Activated naive CD4-positive, alpha-beta T cell treated with anti-CD3 and anti-CD28 coated beads, Interleukin-2, amount 50 U/mL, for 72 hours (primary cell): ENCODE measurements at regions not wholly inside any gene's neighbourhood (a gene's known extent, or its start where the extent isn't known, plus 50 kb on each side); places are given as distances from the start of the nearest gene placed in this dataset.

Experiments used
- ATAC-seq, 2 donors: fragments of 150-1000 bp; cut with Tn5 transposase; 2 replicates each; pipeline ENCODE4 v1.10.0; 2021; ENCODE audit warnings: mild to moderate bottlenecking in 2 of 2, moderate library complexity in 2 of 2
- DNase-seq, 2 donors: peaks; one replicate each; pipeline ENCODE4 v3.0.0; 2021 to 2022; ENCODE audit warnings: low spot score in 2 of 2
- H3K27ac Mint-ChIP-seq, 2 donors: one replicate each; pipeline ENCODE4 v1.8.0; 2022; ENCODE audit warnings: mild to moderate bottlenecking in 2 of 2, mixed read lengths in 2 of 2
- H3K36me3 Mint-ChIP-seq, 2 donors: one replicate each; pipeline ENCODE4 v1.8.0; 2022; ENCODE audit warnings: mixed read lengths in 2 of 2
- H3K9me3 Mint-ChIP-seq, 2 donors: one replicate each; pipeline ENCODE4 v1.8.0; 2022; ENCODE audit warnings: mixed read lengths in 2 of 2

DNA sequence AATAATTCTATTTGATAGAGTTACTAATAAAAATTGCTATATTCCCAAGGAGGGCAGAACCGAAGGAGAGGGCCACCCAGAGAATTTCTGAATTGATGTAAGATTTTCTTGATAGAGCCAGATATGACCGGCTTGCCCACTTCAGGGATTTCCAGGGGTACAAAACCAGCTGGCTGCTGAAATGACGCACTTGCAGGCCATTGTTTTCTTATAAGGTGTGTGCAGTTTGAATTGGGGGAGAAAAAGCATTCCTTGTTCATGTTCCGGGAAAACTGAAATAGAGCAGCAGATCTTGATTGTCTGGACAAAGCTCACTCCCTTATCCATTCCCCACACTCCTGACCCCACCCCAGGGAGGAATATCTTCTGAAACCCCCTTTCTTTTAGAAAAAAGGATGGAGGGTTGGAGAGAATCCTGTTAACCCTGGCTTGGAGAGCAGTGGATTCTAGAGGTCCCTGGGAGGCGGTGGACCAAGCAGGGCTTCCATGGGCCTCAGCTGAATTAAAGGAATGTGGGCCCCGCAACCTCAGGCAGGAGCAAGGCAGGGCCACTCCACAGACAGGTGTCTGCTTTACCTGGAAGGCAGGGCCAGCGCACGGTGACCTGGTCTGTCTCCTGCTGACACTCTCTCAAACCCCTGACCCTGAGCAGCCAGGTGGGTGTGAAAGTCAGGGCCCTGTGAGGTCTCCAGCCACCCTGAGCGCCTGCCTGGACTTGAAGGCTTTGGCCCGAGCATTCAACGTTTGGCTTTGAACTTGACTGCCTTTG lies 96.4 kb downstream of the TMEM170B start:
- Mint-ChIP-seq H3K27ac (no peak overlapping the region), H3K36me3 (no peaks in the 10 kb centered on the region), H3K9me3 (no peaks in the 10 kb centered on the region)
- DNase-seq (no peak), ATAC-seq (no peak)

DNA sequence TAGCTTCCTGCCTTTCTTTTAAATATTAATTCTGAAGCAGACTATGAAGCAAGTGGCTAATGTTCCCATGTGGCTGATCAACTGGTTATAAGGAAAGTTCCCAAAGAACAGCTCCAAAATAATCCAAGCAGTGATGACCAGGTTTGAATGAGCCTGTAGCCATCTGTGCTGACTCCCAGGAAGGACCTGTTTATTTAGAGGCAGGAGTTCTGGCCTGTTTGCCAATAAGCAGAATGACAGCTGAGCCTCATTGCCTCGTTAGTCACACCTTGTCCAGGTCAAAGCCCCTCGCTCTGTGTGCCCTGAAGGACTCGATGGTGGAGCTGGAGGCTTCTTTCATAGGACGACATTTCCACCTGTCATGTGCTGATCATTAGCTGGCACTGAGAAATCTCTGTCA lies 97.4 kb downstream of the TMEM170B start:
- DNase-seq (no peak), ATAC-seq (no peak)
- H3K27ac Mint-ChIP-seq: no peak overlapping the region
- H3K36me3 Mint-ChIP-seq: no peaks in the 10 kb centered on the region
- H3K9me3 Mint-ChIP-seq: no peaks in the 10 kb centered on the region

DNA sequence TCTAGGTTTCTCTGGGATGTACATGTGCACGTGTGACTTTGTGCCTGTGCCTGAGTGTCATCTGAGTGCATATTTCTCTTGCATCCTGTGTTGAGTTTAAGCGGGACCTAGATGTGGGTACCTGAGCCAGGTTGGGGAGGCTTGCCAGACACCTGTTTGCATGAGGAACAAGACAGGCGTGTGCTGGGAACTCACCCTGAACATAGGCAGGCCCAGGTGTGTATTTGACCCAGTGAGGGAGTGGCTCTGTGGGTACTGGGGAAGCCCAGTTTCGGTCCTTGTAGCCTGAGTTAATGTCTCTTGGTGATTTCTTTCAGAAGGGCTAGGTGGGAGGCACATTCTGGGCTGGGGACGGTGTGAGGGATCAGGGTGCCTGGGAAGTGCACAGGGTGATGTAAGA lies 98.6 kb downstream of the TMEM170B start:
- Mint-ChIP-seq H3K27ac (no peak overlapping the region), H3K36me3 (no peaks in the 10 kb centered on the region), H3K9me3 (no peaks in the 10 kb centered on the region)
- DNase-seq: no peak
- ATAC-seq: no peak

- no peaks in the 10 kb centered on the region for H3K9me3 Mint-ChIP-seq
- H3K36me3 Mint-ChIP-seq: no peaks in the 10 kb centered on the region
- no peak for DNase-seq
- no peak overlapping the region for H3K27ac Mint-ChIP-seq
- ATAC-seq: no peak
These were observed 99.7 kb downstream of the TMEM170B start for GRCh38 chr6:11637266-11637665.

DNA sequence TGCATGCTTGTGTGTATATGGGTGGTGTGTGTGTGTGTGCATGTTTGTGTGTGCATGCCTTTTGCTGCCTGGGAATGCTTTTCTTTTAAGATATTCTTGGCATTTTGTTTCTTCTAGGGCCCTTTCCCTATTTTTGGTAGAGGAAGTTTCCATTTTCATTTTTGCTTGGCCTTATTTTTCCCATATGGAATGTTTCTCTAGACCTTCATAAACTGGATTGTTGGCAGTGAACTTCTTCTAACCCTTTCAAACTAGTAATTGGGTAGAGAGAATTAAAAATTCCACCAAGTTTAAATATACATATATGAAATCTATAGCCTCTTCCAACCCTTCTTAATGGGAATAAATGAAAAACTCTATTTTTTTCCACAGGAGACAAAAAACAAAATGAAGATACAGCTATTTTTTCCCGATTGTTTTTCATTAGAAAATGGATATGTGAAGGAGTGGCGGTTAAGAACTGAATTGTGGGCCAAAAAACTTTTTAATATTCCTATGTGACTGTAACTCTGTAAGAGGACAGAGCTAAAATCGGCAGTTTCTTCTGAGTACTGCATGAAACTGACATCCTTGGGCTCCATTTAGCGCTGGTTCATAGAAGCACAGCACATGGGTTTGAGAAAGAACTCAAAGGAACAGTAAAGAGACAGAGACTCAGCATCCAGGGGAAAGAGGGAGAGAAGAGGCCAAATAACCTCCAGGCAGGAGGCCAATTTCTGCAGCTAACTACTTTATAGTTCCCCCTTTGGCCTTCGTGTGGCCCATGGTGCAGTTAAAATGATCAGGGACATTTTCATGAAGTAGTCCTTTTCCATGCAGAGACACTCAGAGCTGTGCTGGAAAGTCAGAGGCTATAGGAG lies 102.1 kb downstream of the TMEM170B start:
- DNase-seq (no peak), ATAC-seq (no peak)
- H3K9me3 Mint-ChIP-seq: no peaks in the 10 kb centered on the region
- H3K27ac Mint-ChIP-seq: no peak overlapping the region
- H3K36me3 Mint-ChIP-seq: no peaks in the 10 kb centered on the region

DNA sequence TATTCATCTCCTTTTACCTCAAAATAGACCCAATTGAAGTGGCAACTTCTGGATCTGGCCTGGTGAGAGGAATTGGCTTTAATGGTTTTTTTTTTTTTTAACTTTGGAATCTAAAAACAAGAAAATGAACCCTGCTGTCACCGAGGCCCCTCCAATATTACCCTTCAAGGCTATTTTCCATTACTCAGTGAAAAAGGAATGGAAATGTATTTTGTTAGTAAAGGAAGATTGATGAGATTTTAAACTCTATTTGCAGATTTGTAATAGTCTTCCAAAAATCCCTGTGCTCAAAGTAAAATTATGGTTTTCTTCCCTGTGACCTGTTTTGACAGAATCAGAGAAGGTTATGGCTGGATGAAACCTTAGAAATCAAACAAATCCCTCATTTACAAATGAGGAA lies 102.9 kb downstream of the TMEM170B start:
- DNase-seq: no peak
- H3K36me3 Mint-ChIP-seq: no peaks in the 10 kb centered on the region
- ATAC-seq: no peak
- no peaks in the 10 kb centered on the region for H3K9me3 Mint-ChIP-seq
- H3K27ac Mint-ChIP-seq: no peak overlapping the region

DNA sequence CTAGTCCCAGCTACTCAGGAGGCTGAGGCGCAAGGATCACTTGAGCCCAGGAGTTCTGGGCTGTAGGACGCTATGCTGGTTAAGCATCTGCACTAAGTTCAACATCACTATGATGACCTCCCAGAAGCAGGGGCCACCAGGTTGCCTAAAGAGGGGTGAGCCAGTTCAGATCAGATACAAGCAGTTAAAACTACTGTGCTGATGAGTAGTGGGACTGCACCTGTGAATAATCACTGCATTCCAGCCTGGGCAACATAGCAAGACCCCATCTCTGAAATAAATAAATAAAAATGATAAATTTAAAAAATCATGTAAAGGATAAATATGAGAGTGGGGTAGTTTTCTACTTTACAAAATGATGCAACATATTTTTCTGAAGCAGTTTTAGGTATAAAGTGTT lies 106.5 kb downstream of the TMEM170B start:
- Mint-ChIP-seq H3K9me3 (no peaks in the 10 kb centered on the region), H3K36me3 (no peaks in the 10 kb centered on the region), H3K27ac (no peak overlapping the region)
- DNase-seq (no peak), ATAC-seq (no peak)

DNA sequence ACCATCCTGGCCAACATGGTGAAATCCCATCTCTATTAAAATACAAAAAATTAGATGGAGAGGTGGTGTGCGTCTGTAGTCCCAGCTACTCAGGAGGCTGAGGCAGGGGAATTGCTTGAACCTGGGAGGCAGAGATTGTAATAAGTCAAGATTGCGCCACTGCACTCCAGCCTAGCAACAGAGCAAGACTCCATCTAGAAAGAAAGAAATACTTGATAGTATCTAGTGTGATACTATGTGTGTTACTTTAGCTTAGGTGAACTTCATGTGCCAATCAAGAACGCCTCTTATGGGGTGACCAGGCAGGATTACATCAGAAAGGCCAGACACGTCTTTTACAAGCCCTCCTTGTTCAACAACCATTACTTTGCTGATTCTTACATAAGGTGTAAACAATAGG lies 107.1 kb downstream of the TMEM170B start:
- no peak overlapping the region for H3K27ac Mint-ChIP-seq
- H3K9me3 Mint-ChIP-seq: no peaks in the 10 kb centered on the region
- DNase-seq (no peak), ATAC-seq (no peak)
- no peaks in the 10 kb centered on the region for H3K36me3 Mint-ChIP-seq

DNA sequence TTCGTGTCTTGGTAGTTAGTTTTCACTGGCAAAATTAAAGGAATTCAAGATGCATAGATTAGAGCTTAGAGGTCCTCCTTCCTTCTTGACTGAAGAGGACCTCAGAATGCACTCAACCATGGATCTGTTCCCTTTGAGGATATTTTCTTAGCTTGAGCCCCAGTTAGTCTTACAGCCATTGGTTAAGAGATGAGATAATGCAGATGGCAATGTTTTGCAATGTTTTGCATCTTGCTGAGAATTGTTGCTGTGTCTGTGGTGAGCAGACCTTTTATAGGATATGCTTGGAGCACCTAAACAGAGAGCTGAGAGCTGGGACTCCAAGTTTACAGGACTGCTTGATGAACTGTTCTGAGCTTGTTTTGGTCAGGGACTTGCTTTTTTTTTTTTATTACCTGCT lies 107.5 kb downstream of the TMEM170B start:
- ATAC-seq (no peak), DNase-seq (no peak)
- Mint-ChIP-seq H3K9me3 (no peaks in the 10 kb centered on the region), H3K36me3 (no peaks in the 10 kb centered on the region), H3K27ac (no peak overlapping the region)

- DNase-seq (no peak), ATAC-seq (no peak)
- Mint-ChIP-seq H3K36me3 (no peaks in the 10 kb centered on the region), H3K27ac (no peak overlapping the region), H3K9me3 (no peaks in the 10 kb centered on the region)
These were observed 110.9 kb downstream of the TMEM170B start for GRCh38 chr6:11648436-11648775.

DNA sequence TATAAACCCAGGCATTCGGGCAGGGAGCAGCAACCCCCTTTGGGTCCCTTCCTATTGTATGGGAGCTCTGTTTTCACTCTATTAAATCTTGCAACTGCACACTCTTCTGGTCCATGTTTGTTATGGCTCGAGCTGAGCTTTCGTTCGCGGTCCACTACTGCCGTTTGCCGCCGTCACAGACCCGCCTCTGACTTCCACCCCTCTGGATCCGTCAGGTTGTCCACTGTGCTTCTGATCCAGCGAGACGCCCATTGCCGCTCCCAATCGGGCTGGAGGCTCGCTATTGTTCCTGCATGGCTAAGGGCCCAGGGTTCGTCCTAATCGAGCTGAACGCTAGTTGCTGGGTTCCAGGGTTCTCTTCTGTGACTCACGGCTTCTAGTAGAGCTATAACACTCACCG lies 111.3 kb downstream of the TMEM170B start:
- ATAC-seq: no peak
- Mint-ChIP-seq H3K27ac (no peak overlapping the region), H3K9me3 (no peaks in the 10 kb centered on the region), H3K36me3 (no peaks in the 10 kb centered on the region)
- DNase-seq: no peak

DNA sequence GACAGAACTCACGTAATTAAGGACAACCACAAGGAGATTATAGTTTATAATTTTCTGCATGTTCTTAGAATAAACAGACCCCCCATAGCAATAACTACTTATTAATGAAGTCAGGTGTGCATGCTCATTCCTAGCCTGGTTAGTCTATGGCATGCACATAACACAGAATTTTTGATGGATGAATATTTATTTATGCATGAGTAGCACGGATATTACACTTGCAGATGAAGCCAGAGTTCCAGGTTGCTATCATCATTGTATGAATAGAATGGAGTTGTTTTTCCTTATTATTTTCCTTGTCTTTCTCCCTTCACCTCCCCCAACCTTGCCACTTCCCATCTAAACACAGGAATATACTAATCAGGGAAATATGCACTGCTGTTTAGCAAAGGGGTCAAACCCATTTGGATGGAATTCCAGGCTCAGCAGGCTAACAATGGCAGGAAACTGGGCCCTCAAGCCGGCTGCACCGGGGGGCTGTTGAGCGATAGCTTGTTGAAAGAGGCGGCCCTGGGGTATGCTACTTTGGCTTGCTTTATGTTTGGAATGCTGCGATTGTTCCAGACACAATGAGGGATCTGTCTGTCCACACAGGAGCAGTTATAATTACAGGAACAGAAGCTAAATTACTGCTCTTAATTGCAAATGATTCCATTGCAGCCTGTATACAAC lies 112.6 kb downstream of the TMEM170B start:
- ATAC-seq: no peak
- H3K36me3 Mint-ChIP-seq: no peaks in the 10 kb centered on the region

DNA sequence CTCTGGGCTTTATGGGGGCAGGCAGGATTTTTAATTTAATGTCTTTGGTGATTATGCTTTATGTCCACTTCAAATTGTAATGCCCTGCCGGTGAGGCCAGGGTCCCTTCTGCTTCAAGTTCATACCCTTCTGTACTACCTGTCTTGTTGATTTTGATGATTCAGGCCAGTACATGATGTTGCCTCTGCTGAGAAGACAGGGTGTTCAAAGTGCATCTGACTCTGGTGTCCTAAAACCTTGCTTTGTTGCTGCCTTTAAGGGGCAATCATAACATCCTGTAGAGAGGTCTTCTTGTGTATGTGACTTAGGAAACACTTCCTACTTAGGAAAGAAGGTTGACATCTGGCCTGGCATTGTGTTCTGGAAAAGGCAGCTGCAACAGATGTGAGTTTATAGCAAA lies 113.2 kb downstream of the TMEM170B start:
- no peaks in the 10 kb centered on the region for H3K9me3 Mint-ChIP-seq
- no peak overlapping the region for H3K27ac Mint-ChIP-seq
- H3K36me3 Mint-ChIP-seq: no peaks in the 10 kb centered on the region
- ATAC-seq (no peak), DNase-seq (no peak)

More for the DNA sequence above, 112.6 kb downstream of the TMEM170B start:
- no peak overlapping the region for H3K27ac Mint-ChIP-seq
- no peak for DNase-seq
- no peaks in the 10 kb centered on the region for H3K9me3 Mint-ChIP-seq

GRCh38 chr6:11653028-11653583 lies 115.6 kb downstream of the TMEM170B start:
- no peaks in the 10 kb centered on the region for H3K36me3 Mint-ChIP-seq
- ATAC-seq (peak; percentile 55 to 89), DNase-seq (peak in 1 of 2 donors; percentile 51)
- H3K9me3 Mint-ChIP-seq: no peaks in the 10 kb centered on the region
- peak overlapping the region in 1 of 2 donors; percentile 37 for H3K27ac Mint-ChIP-seq

GRCh38 chr6:11654876-11655275 lies 117.3 kb downstream of the TMEM170B start:
- H3K9me3 Mint-ChIP-seq: no peaks in the 10 kb centered on the region
- no peaks in the 10 kb centered on the region for H3K36me3 Mint-ChIP-seq

GRCh38 chr6:11656491-11656890 lies 118.9 kb downstream of the TMEM170B start:
- H3K27ac Mint-ChIP-seq: no peak overlapping the region
- no peaks in the 10 kb centered on the region for H3K9me3 Mint-ChIP-seq
- ATAC-seq: no peak

More at GRCh38 chr6:11654876-11655275, 117.3 kb downstream of the TMEM170B start:
- H3K27ac Mint-ChIP-seq: no peak overlapping the region
- no peak for ATAC-seq
- DNase-seq: no peak

GRCh38 chr6:11659757-11660156 lies 118.8 kb downstream of the ADTRP start:
- Mint-ChIP-seq H3K36me3 (peaks cover 0 to 4% of the 10 kb centered on the region in 2 donors), H3K9me3 (no peaks in the 10 kb centered on the region), H3K27ac (no peak overlapping the region)
- ATAC-seq (no peak), DNase-seq (no peak)

More at GRCh38 chr6:11656491-11656890, 118.9 kb downstream of the TMEM170B start:
- no peak for DNase-seq
- H3K36me3 Mint-ChIP-seq: no peaks in the 10 kb centered on the region
